ENCODE measurements at regions not wholly inside any gene's neighbourhood (a gene's known extent, or its start where the extent isn't known, plus 50 kb on each side); places are given as distances from the start of the nearest gene placed in this dataset.

DNA sequence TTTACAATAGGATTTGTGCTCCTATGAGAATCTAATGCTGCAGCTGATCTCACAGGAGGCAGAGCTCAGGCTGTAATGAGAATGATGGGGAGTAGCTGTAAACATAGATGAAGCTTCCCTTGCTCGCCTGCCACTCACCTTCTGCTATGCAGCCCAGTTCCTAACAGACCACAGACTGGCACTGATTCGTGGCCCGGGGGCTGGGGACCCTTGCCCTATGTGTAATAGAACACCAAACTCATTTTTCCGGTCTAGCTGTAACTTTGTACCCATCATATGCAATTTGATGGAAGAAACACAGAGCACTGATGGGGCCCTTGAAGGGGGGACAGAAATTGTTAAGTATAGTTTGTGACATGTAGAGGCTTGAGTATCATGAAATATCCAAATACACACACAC is 79.6 kb upstream of the OR5AK2 start:
- Histone ChIP-seq H3K27me3 (ENCODE audit: control insufficient read depth, extremely low read depth, insufficient read depth, low read length) (no peaks in the 10 kb centered on the region), H3K4me2 (ENCODE audit: control insufficient read depth, extremely low read depth, insufficient read depth, low read depth, low read length) (no peak overlapping the region), H3K79me2 (ENCODE audit: control insufficient read depth, insufficient read depth, low read length) (no peaks in the 10 kb centered on the region), H3K4me1 (ENCODE audit: control insufficient read depth, extremely low read depth, insufficient read depth, low read length) (peaks cover 48% of the 10 kb centered on the region), H3K9me1 (ENCODE audit: control insufficient read depth, extremely low read depth, insufficient read depth, low read length) (no peaks in the 10 kb centered on the region), H4K20me1 (ENCODE audit: control insufficient read depth, extremely low read depth, insufficient read depth, low read length) (no peaks in the 10 kb centered on the region), H3K27ac (ENCODE audit: control insufficient read depth, insufficient read depth, low read length) (no peak overlapping the region), H3K36me3 (ENCODE audit: control insufficient read depth in 2 of 2, extremely low read depth in 1 of 2, insufficient read depth in 2 of 2, low read length in 2 of 2) (no peaks in the 10 kb centered on the region), H3K9me3 (ENCODE audit: control insufficient read depth, low read depth, low read length) (no peaks in the 10 kb centered on the region), H2AFZ (ENCODE audit: control insufficient read depth, low read length) (no peak overlapping the region), H3K4me3 (ENCODE audit: control insufficient read depth in 2 of 3, extremely low read depth in 1 of 3, insufficient read depth in 2 of 3, low read depth in 1 of 3, low read length in 3 of 3) (no peak overlapping the region), H3K9ac (ENCODE audit: control insufficient read depth, extremely low read depth, insufficient read depth, low read length) (no peak overlapping the region)
- TF ChIP-seq, protein P1, sequence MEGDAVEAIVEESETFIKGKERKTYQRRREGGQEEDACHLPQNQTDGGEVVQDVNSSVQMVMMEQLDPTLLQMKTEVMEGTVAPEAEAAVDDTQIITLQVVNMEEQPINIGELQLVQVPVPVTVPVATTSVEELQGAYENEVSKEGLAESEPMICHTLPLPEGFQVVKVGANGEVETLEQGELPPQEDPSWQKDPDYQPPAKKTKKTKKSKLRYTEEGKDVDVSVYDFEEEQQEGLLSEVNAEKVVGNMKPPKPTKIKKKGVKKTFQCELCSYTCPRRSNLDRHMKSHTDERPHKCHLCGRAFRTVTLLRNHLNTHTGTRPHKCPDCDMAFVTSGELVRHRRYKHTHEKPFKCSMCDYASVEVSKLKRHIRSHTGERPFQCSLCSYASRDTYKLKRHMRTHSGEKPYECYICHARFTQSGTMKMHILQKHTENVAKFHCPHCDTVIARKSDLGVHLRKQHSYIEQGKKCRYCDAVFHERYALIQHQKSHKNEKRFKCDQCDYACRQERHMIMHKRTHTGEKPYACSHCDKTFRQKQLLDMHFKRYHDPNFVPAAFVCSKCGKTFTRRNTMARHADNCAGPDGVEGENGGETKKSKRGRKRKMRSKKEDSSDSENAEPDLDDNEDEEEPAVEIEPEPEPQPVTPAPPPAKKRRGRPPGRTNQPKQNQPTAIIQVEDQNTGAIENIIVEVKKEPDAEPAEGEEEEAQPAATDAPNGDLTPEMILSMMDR (optimal IDR thresholded peaks at IDR 0.05 in 1 of 3, IDR thresholded peaks at IDR 0.05 in 1 of 3, conservative IDR thresholded peaks at IDR 0.05 in 1 of 3; ENCODE audit: extremely low read depth in 1 of 3, insufficient read depth in 2 of 3, low read length in 3 of 3), result no peak
- TF ChIP-seq EZH2 (IDR thresholded peaks at IDR 0.05; ENCODE audit: low read length), result no peak
- no peak for DNase-seq (ENCODE audit: low read depth, low spot score)
- dilution Hi-C loops (cut with MboI; ENCODE audit: extremely low pct_ligation_motif_present, low sequenced_read_pairs), result no loop called here
- FAIRE-seq, result no peak

DNA sequence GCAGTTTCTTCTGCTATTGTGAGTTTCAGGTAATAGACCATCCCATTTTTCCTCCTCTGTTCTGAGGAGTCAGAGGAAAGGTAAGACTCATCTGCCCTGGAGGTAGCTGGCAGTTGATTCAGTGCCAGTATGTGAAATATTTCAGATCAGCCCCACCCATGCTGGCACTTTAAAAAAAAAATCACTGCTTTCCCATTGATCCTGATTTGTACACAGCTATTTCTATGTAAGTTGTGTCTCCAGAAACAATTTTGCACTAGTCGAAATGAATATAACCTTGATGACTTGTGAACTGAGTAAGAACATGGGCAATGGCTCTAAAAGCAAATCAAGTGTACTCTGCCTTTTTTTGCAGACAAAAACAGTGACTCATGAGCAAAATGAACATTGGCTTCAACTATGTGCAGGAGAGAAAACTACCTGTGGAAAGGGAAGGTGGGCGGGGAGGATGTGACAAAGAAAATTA is 82.0 kb upstream of the OR5AK2 start:
- Histone ChIP-seq H3K27ac (ENCODE audit: control insufficient read depth, insufficient read depth, low read length) (peak overlapping the region; percentile 99), H2AFZ (ENCODE audit: control insufficient read depth, low read length) (no peak overlapping the region), H3K9me3 (ENCODE audit: control insufficient read depth, low read depth, low read length) (no peaks in the 10 kb centered on the region), H3K9me1 (ENCODE audit: control insufficient read depth, extremely low read depth, insufficient read depth, low read length) (no peaks in the 10 kb centered on the region), H3K9ac (ENCODE audit: control insufficient read depth, extremely low read depth, insufficient read depth, low read length) (peak overlapping the region; percentile 73), H3K36me3 (ENCODE audit: control insufficient read depth in 2 of 2, extremely low read depth in 1 of 2, insufficient read depth in 2 of 2, low read length in 2 of 2) (no peaks in the 10 kb centered on the region), H3K4me2 (ENCODE audit: control insufficient read depth, extremely low read depth, insufficient read depth, low read depth, low read length) (peak overlapping the region; percentile 85), H3K27me3 (ENCODE audit: control insufficient read depth, extremely low read depth, insufficient read depth, low read length) (no peaks in the 10 kb centered on the region), H3K4me3 (ENCODE audit: control insufficient read depth in 2 of 3, extremely low read depth in 1 of 3, insufficient read depth in 2 of 3, low read depth in 1 of 3, low read length in 3 of 3) (peak overlapping the region in 2 of 3 experiments; percentile 45 to 48), H3K4me1 (ENCODE audit: control insufficient read depth, extremely low read depth, insufficient read depth, low read length) (peaks cover 48% of the 10 kb centered on the region), H4K20me1 (ENCODE audit: control insufficient read depth, extremely low read depth, insufficient read depth, low read length) (no peaks in the 10 kb centered on the region), H3K79me2 (ENCODE audit: control insufficient read depth, insufficient read depth, low read length) (no peaks in the 10 kb centered on the region)
- dilution Hi-C loops (cut with MboI; ENCODE audit: extremely low pct_ligation_motif_present, low sequenced_read_pairs), result no loop called here
- FAIRE-seq (peak; percentile 76), DNase-seq (ENCODE audit: low read depth, low spot score) (peak; percentile 71)
- TF ChIP-seq, protein P1 (optimal IDR thresholded peaks at IDR 0.05 in 1 of 3, IDR thresholded peaks at IDR 0.05 in 1 of 3, conservative IDR thresholded peaks at IDR 0.05 in 1 of 3; ENCODE audit: extremely low read depth in 1 of 3, insufficient read depth in 2 of 3, low read length in 3 of 3), result no peak
- no peak for TF ChIP-seq EZH2 (IDR thresholded peaks at IDR 0.05; ENCODE audit: low read length)

Data from keratinocyte (primary cell).